H9 (cell line): ENCODE measurements at regions not wholly inside any gene's neighbourhood (a gene's known extent, or its start where the extent isn't known, plus 50 kb on each side); places are given as distances from the start of the nearest gene placed in this dataset.

Experiments used
- DNase-seq: peaks from one replicate; pipeline ENCODE4 v3.0.0-alpha.2; 2017
- H2AFZ ChIP-seq: one replicate; pipeline ENCODE4 v1.6.1; 2013; ENCODE audit warnings: mild to moderate bottlenecking, low read length, control low read depth, moderate library complexity
- H2AK5ac ChIP-seq: 2 replicates; pipeline ENCODE4 v1.6.1; 2013; ENCODE audit warnings: low read length, control low read depth, mixed read lengths; ENCODE audit not compliant: insufficient read length
- H2BK120ac ChIP-seq: one replicate; pipeline ENCODE4 v1.6.1; 2013; ENCODE audit warnings: low read depth, mild to moderate bottlenecking, low read length, control low read depth, inconsistent platforms; ENCODE audit not compliant: poor library complexity, severe bottlenecking
- H2BK12ac ChIP-seq: 2 replicates; pipeline ENCODE4 v1.6.1; 2013; ENCODE audit warnings: low read length, control low read depth, mixed read lengths, low read depth; ENCODE audit not compliant: insufficient read length
- H2BK15ac ChIP-seq: 2 replicates; pipeline ENCODE4 v1.6.1; 2013; ENCODE audit warnings: low read depth, low read length, control low read depth
- H2BK20ac ChIP-seq: one replicate; pipeline ENCODE4 v1.6.1; 2013; ENCODE audit warnings: low read depth, mild to moderate bottlenecking, low read length, control low read depth, inconsistent platforms; ENCODE audit not compliant: poor library complexity, severe bottlenecking
- H2BK5ac ChIP-seq: 2 replicates; pipeline ENCODE4 v1.6.1; 2013; ENCODE audit warnings: low read length, control low read depth, mixed read lengths; ENCODE audit not compliant: insufficient read length
- H3K14ac ChIP-seq: 2 replicates; pipeline ENCODE4 v1.6.1; 2013; ENCODE audit warnings: low read length, control low read depth; ENCODE audit not compliant: insufficient read depth
- H3K18ac ChIP-seq: 2 replicates; pipeline ENCODE4 v1.6.1; 2013; ENCODE audit warnings: low read depth, mild to moderate bottlenecking, mixed read lengths, low read length, control low read depth; ENCODE audit not compliant: insufficient read length
- H3K23ac ChIP-seq: 2 replicates; pipeline ENCODE4 v1.6.1; 2013; ENCODE audit warnings: low read length, control low read depth, mixed read lengths, low read depth; ENCODE audit not compliant: insufficient read length
- H3K23me2 ChIP-seq: 2 replicates; pipeline ENCODE4 v1.6.1; 2013; ENCODE audit warnings: low read depth, mild to moderate bottlenecking, mixed read lengths, low read length, control low read depth; ENCODE audit not compliant: insufficient read length, poor library complexity, severe bottlenecking
- H3K27ac ChIP-seq: 2 replicates; pipeline ENCODE4 v1.5.1; 2013; ENCODE audit warnings: low read length, control low read depth, mixed read lengths, low read depth; ENCODE audit not compliant: insufficient read length
- H3K27me3 ChIP-seq: 2 replicates; pipeline ENCODE4 v1.6.1; 2013; ENCODE audit warnings: low read length, control low read depth, inconsistent platforms; ENCODE audit not compliant: insufficient read depth
- H3K4ac ChIP-seq: 2 replicates; pipeline ENCODE4 v1.6.1; 2013; ENCODE audit warnings: low read depth, mild to moderate bottlenecking, control low read depth, inconsistent platforms, low read length, moderate library complexity
- H3K4me1 ChIP-seq: 2 replicates; pipeline ENCODE4 v1.6.1; 2013; ENCODE audit warnings: low read length, control low read depth, inconsistent platforms; ENCODE audit not compliant: insufficient read depth
- H3K4me2 ChIP-seq: 2 replicates; pipeline ENCODE4 v1.6.1; 2013; ENCODE audit warnings: low read length, control low read depth, mixed read lengths; ENCODE audit not compliant: insufficient read length, insufficient read depth
- H3K56ac ChIP-seq: 2 replicates; pipeline ENCODE4 v1.6.1; 2013; ENCODE audit warnings: low read depth, mild to moderate bottlenecking, mixed read lengths, low read length, control low read depth; ENCODE audit not compliant: insufficient read length
- H3K79me1 ChIP-seq: 2 replicates; pipeline ENCODE4 v1.6.1; 2013; ENCODE audit warnings: low read depth, mild to moderate bottlenecking, moderate library complexity, low read length, control low read depth, inconsistent platforms; ENCODE audit not compliant: insufficient read depth, poor library complexity, severe bottlenecking
- H3K79me2 ChIP-seq: 2 replicates; pipeline ENCODE4 v1.6.1; 2013; ENCODE audit warnings: low read length, control low read depth, inconsistent platforms; ENCODE audit not compliant: insufficient read depth
- H3K9ac ChIP-seq: 2 replicates; pipeline ENCODE4 v1.6.1; 2013; ENCODE audit warnings: low read length, control low read depth, mixed read lengths; ENCODE audit not compliant: insufficient read length; ENCODE audit errors: extremely low read depth
- H3K9me3 ChIP-seq: one replicate; pipeline ENCODE4 v1.6.1; 2013; ENCODE audit warnings: low read depth, low read length, inconsistent platforms; ENCODE audit not compliant: control insufficient read depth
- H3T11ph ChIP-seq: one replicate; pipeline ENCODE4 v1.6.1; 2013; ENCODE audit warnings: mild to moderate bottlenecking, low read length, control low read depth, inconsistent platforms
- H4K20me1 ChIP-seq: one replicate; pipeline ENCODE4 v1.6.1; 2013; ENCODE audit not compliant: control insufficient read depth, insufficient read length, insufficient read depth
- H4K5ac ChIP-seq: 2 replicates; pipeline ENCODE4 v1.6.1; 2013; ENCODE audit warnings: low read depth, mild to moderate bottlenecking, mixed read lengths, low read length, control low read depth; ENCODE audit not compliant: insufficient read length
- H4K8ac ChIP-seq: replicated peaks from 2 replicates; pipeline ENCODE4 v1.6.1; 2013; ENCODE audit warnings: low read length, control low read depth, mixed read lengths, low read depth; ENCODE audit not compliant: insufficient read length
- H4K91ac ChIP-seq: 2 replicates; pipeline ENCODE4 v1.6.1; 2013; ENCODE audit warnings: low read depth, mild to moderate bottlenecking, moderate library complexity, mixed read lengths, low read length, control low read depth; ENCODE audit not compliant: insufficient read length
- H3K27ac Mint-ChIP-seq, 3 experiments: 2 replicates in 2 of 3; 3 replicates in 1 of 3; pipeline ENCODE4 v1.8.0; 2020 to 2021; ENCODE audit warnings: mixed read lengths in 3 of 3, mild to moderate bottlenecking in 1 of 3, moderate library complexity in 1 of 3
- H3K27me3 Mint-ChIP-seq: 2 replicates; pipeline ENCODE4 v1.8.0; 2021; ENCODE audit warnings: low read depth, mild to moderate bottlenecking, moderate library complexity, mixed read lengths
- H3K36me3 Mint-ChIP-seq, 3 experiments: 2 replicates in 2 of 3; 3 replicates in 1 of 3; pipeline ENCODE4 v1.8.0; 2020 to 2021; ENCODE audit warnings: low read depth in 3 of 3, mixed read lengths in 3 of 3; ENCODE audit not compliant: insufficient read depth in 1 of 3
- H3K4me1 Mint-ChIP-seq, 2 experiments: 2 replicates each; pipeline ENCODE4 v1.8.0; 2020; ENCODE audit warnings: mixed read lengths in 2 of 2
- H3K4me3 Mint-ChIP-seq, 2 experiments: 2 replicates in 1 of 2; 3 replicates in 1 of 2; pipeline ENCODE4 v1.8.0; 2020 to 2021; ENCODE audit warnings: mild to moderate bottlenecking in 2 of 2, mixed read lengths in 2 of 2, moderate library complexity in 1 of 2
- H3K9me3 Mint-ChIP-seq, 2 experiments: 2 replicates in 1 of 2; 3 replicates in 1 of 2; pipeline ENCODE4 v1.8.0; 2020; ENCODE audit warnings: mild to moderate bottlenecking in 2 of 2, mixed read lengths in 2 of 2, moderate library complexity in 1 of 2
- WGBS: extraction: QIAGEN DNeasy Blood & Tissue Kit; methylation state at CpG from one replicate; pipeline ENCODE4 v1.1.7; 2013; ENCODE audit warnings: missing lambda C conversion rate, low lambda C conversion rate, mixed read lengths; ENCODE audit not compliant: insufficient read length; ENCODE audit errors: extremely low coverage; 5-methylcytosine and 5-hydroxymethylcytosine counted together
- TF ChIP-seq, protein P1 (sequence below): fragments of 200-600 bp; sonication (generic); conservative IDR thresholded peaks from 3 replicates; pipeline ENCODE4 v1.8.0; 2021; ENCODE audit warnings: antibody characterized with exemption, mild to moderate bottlenecking

DNA sequence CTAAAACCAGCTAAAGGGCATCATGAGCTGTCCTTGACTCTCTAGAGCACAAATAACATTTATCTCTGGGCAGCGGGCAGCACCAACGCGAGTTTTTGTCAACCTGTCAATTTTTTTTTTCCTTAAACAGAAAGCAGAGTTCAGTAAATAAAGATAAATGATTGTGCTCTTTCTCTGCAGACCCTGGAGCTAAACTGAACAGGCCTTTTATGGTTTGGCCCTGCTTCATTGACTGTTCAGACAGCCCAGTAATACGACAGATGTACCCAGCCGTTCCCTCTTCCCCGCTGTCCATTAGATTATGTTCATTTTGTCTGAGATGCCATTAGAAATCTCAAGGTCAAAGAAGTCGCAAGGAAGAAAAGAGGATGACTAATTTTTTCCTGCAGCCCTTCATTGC is 280.5 kb upstream of the PIK3C3 start:
- no peaks in the 10 kb centered on the region for H3K23me2 ChIP-seq
- H2BK20ac ChIP-seq, result no peak overlapping the region
- H2AFZ ChIP-seq, result no peak overlapping the region
- H3K4me1 ChIP-seq, result no peaks in the 10 kb centered on the region
- no peaks in the 10 kb centered on the region for H4K20me1 ChIP-seq
- H3K27ac ChIP-seq, result no peak overlapping the region
- no peak overlapping the region for H4K5ac ChIP-seq
- H3K4ac ChIP-seq, result no peak overlapping the region
- WGBS, result no CpG with 5 or more reads among the region's 7 CpGs
- H3K9me3 Mint-ChIP-seq, result no peaks in the 10 kb centered on the region
- no peak overlapping the region for H3K18ac ChIP-seq
- H3K4me2 ChIP-seq, result no peak overlapping the region
- H3K14ac ChIP-seq, result no peak overlapping the region
- no peak overlapping the region for H4K8ac ChIP-seq
- TF ChIP-seq, protein P1, sequence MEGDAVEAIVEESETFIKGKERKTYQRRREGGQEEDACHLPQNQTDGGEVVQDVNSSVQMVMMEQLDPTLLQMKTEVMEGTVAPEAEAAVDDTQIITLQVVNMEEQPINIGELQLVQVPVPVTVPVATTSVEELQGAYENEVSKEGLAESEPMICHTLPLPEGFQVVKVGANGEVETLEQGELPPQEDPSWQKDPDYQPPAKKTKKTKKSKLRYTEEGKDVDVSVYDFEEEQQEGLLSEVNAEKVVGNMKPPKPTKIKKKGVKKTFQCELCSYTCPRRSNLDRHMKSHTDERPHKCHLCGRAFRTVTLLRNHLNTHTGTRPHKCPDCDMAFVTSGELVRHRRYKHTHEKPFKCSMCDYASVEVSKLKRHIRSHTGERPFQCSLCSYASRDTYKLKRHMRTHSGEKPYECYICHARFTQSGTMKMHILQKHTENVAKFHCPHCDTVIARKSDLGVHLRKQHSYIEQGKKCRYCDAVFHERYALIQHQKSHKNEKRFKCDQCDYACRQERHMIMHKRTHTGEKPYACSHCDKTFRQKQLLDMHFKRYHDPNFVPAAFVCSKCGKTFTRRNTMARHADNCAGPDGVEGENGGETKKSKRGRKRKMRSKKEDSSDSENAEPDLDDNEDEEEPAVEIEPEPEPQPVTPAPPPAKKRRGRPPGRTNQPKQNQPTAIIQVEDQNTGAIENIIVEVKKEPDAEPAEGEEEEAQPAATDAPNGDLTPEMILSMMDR, result no peak
- no peak overlapping the region for H3K9ac ChIP-seq
- H2BK12ac ChIP-seq, result no peak overlapping the region
- no peak overlapping the region for H2BK120ac ChIP-seq
- H3K4me3 Mint-ChIP-seq, result no peak overlapping the region
- H3K79me2 ChIP-seq, result no peaks in the 10 kb centered on the region
- H3K27me3 ChIP-seq, result no peaks in the 10 kb centered on the region
- H2AK5ac ChIP-seq, result no peak overlapping the region
- H3K4me1 Mint-ChIP-seq, result peaks cover 0 to under 1% of the 10 kb centered on the region in 2 experiments; a peak in 1 of 4 replicates
- H2BK15ac ChIP-seq, result no peak overlapping the region
- no peaks in the 10 kb centered on the region for H3K79me1 ChIP-seq
- H3T11ph ChIP-seq, result no peak overlapping the region
- H3K36me3 Mint-ChIP-seq, result no peaks in the 10 kb centered on the region
- no peak overlapping the region for H3K27ac Mint-ChIP-seq
- H3K23ac ChIP-seq, result no peak overlapping the region
- no peaks in the 10 kb centered on the region for H3K27me3 Mint-ChIP-seq
- no peak overlapping the region for H2BK5ac ChIP-seq
- no peak overlapping the region for H3K56ac ChIP-seq
- no peaks in the 10 kb centered on the region for H3K9me3 ChIP-seq
- no peak for DNase-seq
- H4K91ac ChIP-seq, result no peak overlapping the region
